ENCODE measurements at regions not wholly inside any gene's neighbourhood (a gene's known extent, or its start where the extent isn't known, plus 50 kb on each side); places are given as distances from the start of the nearest gene placed in this dataset.

DNA sequence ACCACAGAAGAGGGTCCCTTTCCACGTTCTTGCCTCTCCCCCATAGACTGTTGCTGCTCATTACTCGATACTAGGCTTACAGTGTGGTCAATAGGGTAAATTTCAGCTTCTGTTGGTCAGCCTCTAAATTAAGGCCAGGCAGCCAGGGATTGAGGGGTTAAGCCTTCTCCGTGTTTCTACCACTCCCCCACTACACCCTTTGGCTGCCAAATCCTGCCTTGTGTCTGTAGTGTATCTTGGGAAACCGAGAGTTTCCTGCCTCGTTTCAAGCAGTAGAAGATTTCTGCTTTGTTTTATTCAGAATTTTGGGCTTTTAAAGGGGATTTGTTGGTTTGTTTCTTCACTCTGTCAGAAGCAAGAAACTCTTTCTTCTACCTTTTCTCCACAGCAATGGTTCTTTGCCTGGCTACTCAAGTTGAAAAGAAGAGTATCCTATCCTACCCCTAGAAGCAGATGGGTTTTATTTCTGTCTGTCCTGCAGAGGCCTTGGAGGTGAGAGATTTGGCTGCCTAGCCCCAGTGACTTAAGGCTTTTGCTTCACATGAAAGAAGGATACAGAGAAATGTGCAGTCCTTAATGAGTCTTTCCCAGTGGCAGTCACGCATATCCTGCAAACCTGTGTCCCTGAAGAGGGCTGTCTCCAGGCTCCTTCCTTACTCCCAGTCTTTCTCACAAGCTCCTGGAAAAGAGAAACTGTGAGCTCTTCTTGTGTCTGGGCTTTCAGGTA is 261.5 kb upstream of the TANK start:
- Histone ChIP-seq H3K36me3 (ENCODE audit: control insufficient read depth in 4 of 4, insufficient read depth in 4 of 4, low read length in 4 of 4) (no peaks in the 10 kb centered on the region), H3K27me3 (ENCODE audit: control insufficient read depth in 3 of 3, insufficient read depth in 3 of 3, low read length in 2 of 3) (no peaks in the 10 kb centered on the region), H3K4me3 (no peak overlapping the region), H3K9me3 (ENCODE audit: control insufficient read depth in 4 of 4, insufficient read depth in 3 of 4, low read length in 3 of 4) (no peaks in the 10 kb centered on the region), H3K27ac (ENCODE audit: low read depth in 1 of 2, low read length in 1 of 2) (no peak overlapping the region), H3K9ac (ENCODE audit: insufficient read depth in 1 of 2, low read length in 2 of 2) (peak overlapping the region; percentile 0 to 87), H3K4me1 (ENCODE audit: control insufficient read depth in 5 of 5, insufficient read depth in 5 of 5, low read length in 5 of 5) (peaks cover 0 to 30% (median 4%) of the 10 kb centered on the region in 5 donors)
- DNase-seq (peak; percentile 64 to 89 (median 86)), ATAC-seq (ENCODE audit: insufficient read depth, low FRiP score) (no peak)
- WGBS, 2 donors: 78 to 84% methylated on average over 6 of the region's 6 CpGs
- TF ChIP-seq, protein P1, sequence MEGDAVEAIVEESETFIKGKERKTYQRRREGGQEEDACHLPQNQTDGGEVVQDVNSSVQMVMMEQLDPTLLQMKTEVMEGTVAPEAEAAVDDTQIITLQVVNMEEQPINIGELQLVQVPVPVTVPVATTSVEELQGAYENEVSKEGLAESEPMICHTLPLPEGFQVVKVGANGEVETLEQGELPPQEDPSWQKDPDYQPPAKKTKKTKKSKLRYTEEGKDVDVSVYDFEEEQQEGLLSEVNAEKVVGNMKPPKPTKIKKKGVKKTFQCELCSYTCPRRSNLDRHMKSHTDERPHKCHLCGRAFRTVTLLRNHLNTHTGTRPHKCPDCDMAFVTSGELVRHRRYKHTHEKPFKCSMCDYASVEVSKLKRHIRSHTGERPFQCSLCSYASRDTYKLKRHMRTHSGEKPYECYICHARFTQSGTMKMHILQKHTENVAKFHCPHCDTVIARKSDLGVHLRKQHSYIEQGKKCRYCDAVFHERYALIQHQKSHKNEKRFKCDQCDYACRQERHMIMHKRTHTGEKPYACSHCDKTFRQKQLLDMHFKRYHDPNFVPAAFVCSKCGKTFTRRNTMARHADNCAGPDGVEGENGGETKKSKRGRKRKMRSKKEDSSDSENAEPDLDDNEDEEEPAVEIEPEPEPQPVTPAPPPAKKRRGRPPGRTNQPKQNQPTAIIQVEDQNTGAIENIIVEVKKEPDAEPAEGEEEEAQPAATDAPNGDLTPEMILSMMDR (IDR thresholded peaks at IDR 0.05; ENCODE audit: control extremely low read depth, extremely low read depth): no peak

DNA sequence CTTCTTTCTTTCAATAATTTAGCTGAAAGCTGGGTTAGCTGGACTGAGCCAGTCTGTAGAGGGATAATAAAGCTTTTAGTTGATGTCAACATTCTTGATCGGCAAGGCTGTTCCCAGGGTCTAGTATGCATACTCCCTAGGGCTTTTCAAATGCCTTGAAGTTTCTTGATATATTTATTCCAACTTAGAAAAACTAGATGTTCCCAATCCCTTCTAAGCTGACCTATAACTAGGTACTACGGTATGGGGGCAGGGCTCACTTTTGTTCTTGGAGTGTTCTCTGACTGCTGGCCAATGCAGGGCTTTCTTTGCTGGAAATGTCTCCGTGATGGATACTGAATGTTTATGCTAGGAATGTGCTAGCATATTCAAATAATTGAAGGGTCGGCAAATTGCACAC is 258.6 kb upstream of the TANK start:
- H3K9ac ChIP-seq (ENCODE audit: insufficient read depth in 1 of 2, low read length in 2 of 2): peak overlapping the region in 1 of 2 donors; percentile 42
- no peaks in the 10 kb centered on the region for H3K27me3 ChIP-seq (ENCODE audit: control insufficient read depth in 3 of 3, insufficient read depth in 3 of 3, low read length in 2 of 3)
- H3K27ac ChIP-seq (ENCODE audit: low read depth in 1 of 2, low read length in 1 of 2): no peak overlapping the region
- TF ChIP-seq, protein P1 (IDR thresholded peaks at IDR 0.05; ENCODE audit: control extremely low read depth, extremely low read depth): no peak
- ATAC-seq (ENCODE audit: insufficient read depth, low FRiP score) (no peak), DNase-seq (peak; percentile 42 to 79 (median 72))
- 45 to 68% methylated on average over 4 of the region's 4 CpGs for WGBS, 2 donors
- H3K4me1 ChIP-seq (ENCODE audit: control insufficient read depth in 5 of 5, insufficient read depth in 5 of 5, low read length in 5 of 5): peaks cover 0 to 30% (median 7%) of the 10 kb centered on the region in 5 donors
- H3K4me3 ChIP-seq: no peak overlapping the region
- H3K36me3 ChIP-seq (ENCODE audit: control insufficient read depth in 4 of 4, insufficient read depth in 4 of 4, low read length in 4 of 4): no peaks in the 10 kb centered on the region
- no peaks in the 10 kb centered on the region for H3K9me3 ChIP-seq (ENCODE audit: control insufficient read depth in 4 of 4, insufficient read depth in 3 of 4, low read length in 3 of 4)

DNA sequence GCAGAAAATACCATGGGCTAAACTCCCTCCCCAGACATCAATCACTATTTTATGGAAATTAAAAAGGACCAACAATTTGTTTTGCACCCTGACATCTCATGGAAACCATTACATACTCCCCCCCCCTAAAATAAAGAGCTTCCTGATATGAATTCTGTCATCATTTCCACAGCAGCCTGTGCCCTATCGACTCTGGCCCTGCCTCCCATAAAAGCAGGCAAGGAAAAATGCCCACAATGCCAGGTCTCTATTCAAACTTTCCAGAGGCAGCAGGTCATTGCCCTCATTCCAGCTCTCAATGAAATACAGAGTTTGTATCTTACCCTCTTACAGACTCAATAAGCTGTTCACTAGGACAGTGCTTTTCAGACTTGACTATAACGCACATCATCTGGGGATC is 254.4 kb upstream of the TANK start:
- TF ChIP-seq, protein P1 (IDR thresholded peaks at IDR 0.05; ENCODE audit: control extremely low read depth, extremely low read depth): no peak
- Histone ChIP-seq H3K9ac (ENCODE audit: insufficient read depth in 1 of 2, low read length in 2 of 2) (no peak overlapping the region), H3K9me3 (ENCODE audit: control insufficient read depth in 4 of 4, insufficient read depth in 3 of 4, low read length in 3 of 4) (no peaks in the 10 kb centered on the region), H3K27me3 (ENCODE audit: control insufficient read depth in 3 of 3, insufficient read depth in 3 of 3, low read length in 2 of 3) (no peaks in the 10 kb centered on the region), H3K27ac (ENCODE audit: low read depth in 1 of 2, low read length in 1 of 2) (no peak overlapping the region), H3K4me3 (no peak overlapping the region), H3K36me3 (ENCODE audit: control insufficient read depth in 4 of 4, insufficient read depth in 4 of 4, low read length in 4 of 4) (no peaks in the 10 kb centered on the region), H3K4me1 (ENCODE audit: control insufficient read depth in 5 of 5, insufficient read depth in 5 of 5, low read length in 5 of 5) (peaks cover 2 to 33% (median 13%) of the 10 kb centered on the region in 5 donors)
- ATAC-seq (ENCODE audit: insufficient read depth, low FRiP score) (no peak), DNase-seq (no peak)
- 80 to 91% methylated on average over 2 of the region's 2 CpGs for WGBS, 2 donors
